HCT116 (cell line): ENCODE measurements at regions not wholly inside any gene's neighbourhood (a gene's known extent, or its start where the extent isn't known, plus 50 kb on each side); places are given as distances from the start of the nearest gene placed in this dataset.

Experiments used
- CBX3 ChIP-seq: IDR thresholded peaks from 2 replicates; pipeline ENCODE4 v1.6.1; 2012; ENCODE audit warnings: low read depth
- EGR1 ChIP-seq: IDR thresholded peaks from 2 replicates; pipeline ENCODE4 v1.6.1; 2012; ENCODE audit warnings: low read depth
- ELF1 ChIP-seq: IDR thresholded peaks from 2 replicates; pipeline ENCODE4 v1.6.1; 2012; ENCODE audit warnings: low read depth, borderline replicate concordance
- EZH2 ChIP-seq: fragments of 200-600 bp; sonication (generic); IDR thresholded peaks from 2 replicates; pipeline ENCODE4 v1.6.1; 2017; ENCODE audit warnings: antibody characterized with exemption, mixed run types
- EZH2phosphoT487 ChIP-seq: fragments of 200-600 bp; IDR thresholded peaks from 2 replicates; pipeline ENCODE4 v1.6.1; 2018; ENCODE audit warnings: antibody characterized with exemption, borderline replicate concordance
- JUND ChIP-seq: IDR thresholded peaks from 2 replicates; pipeline ENCODE4 v1.6.1; 2012
- POLR2A ChIP-seq: IDR thresholded peaks from 2 replicates; pipeline ENCODE4 v1.7.0; 2011; ENCODE audit warnings: borderline replicate concordance; ENCODE audit not compliant: insufficient read depth, insufficient read length; ENCODE audit errors: extremely low read depth
- POLR2AphosphoS5 ChIP-seq: IDR thresholded peaks from 2 replicates; pipeline ENCODE4 v1.6.1; 2011; ENCODE audit warnings: mild to moderate bottlenecking, low read depth, low read length, moderate library complexity
- SIN3A ChIP-seq: IDR thresholded peaks from 2 replicates; pipeline ENCODE4 v1.6.1; 2012; ENCODE audit warnings: low read depth
- YY1 ChIP-seq: IDR thresholded peaks from 2 replicates; pipeline ENCODE4 v1.6.1; 2011; ENCODE audit warnings: low read length, low read depth, moderate library complexity, mild to moderate bottlenecking; ENCODE audit not compliant: insufficient replicate concordance; ENCODE audit errors: extremely low read depth
- TF ChIP-seq, protein P1 (sequence below), 3 experiments: fragments of 200-600 bp in 1 of 3; sonication (generic) in 1 of 3; IDR thresholded peaks in 2 of 3; conservative IDR thresholded peaks in 1 of 3; 2 replicates each; pipeline ENCODE4 v1.5.1; 2012 to 2017; ENCODE audit warnings: low read depth in 2 of 3, low read length in 2 of 3, antibody characterized with exemption in 1 of 3, borderline replicate concordance in 1 of 3, control low read depth in 1 of 3, mild to moderate bottlenecking in 1 of 3, mixed read lengths in 1 of 3, mixed run types in 1 of 3, moderate library complexity in 1 of 3; ENCODE audit not compliant: insufficient read depth in 1 of 3
- TF ChIP-seq, protein P2 (sequence below): IDR thresholded peaks from 2 replicates; pipeline ENCODE4 v1.6.1; 2012
- TF ChIP-seq, protein P3 (sequence below): IDR thresholded peaks from 2 replicates; pipeline ENCODE4 v1.6.1; 2012; ENCODE audit warnings: low read depth
- TF ChIP-seq, protein P4 (sequence below): IDR thresholded peaks from 2 replicates; pipeline ENCODE4 v1.6.1; 2012

DNA sequence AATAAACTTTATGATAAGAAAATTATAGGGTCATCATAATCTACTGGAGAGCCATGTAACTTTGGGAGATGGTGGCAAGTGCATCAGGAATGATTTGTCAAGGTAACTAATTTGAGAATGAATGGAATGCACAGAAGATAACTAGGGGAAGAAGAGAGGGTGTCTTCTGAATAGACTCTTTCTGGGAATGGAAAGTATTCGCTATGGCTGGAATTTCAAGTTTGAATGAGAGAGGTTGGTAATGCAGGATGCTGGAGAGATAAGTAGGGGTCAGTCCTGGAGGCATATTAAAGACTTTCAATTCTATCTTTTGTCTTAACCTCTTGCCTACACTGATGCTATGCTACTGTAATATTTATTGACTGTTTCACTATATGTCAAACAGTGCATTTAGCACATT is 714.2 kb downstream of the CETN3 start:
- TF ChIP-seq EGR1: no peak
- TF ChIP-seq, protein P1, sequence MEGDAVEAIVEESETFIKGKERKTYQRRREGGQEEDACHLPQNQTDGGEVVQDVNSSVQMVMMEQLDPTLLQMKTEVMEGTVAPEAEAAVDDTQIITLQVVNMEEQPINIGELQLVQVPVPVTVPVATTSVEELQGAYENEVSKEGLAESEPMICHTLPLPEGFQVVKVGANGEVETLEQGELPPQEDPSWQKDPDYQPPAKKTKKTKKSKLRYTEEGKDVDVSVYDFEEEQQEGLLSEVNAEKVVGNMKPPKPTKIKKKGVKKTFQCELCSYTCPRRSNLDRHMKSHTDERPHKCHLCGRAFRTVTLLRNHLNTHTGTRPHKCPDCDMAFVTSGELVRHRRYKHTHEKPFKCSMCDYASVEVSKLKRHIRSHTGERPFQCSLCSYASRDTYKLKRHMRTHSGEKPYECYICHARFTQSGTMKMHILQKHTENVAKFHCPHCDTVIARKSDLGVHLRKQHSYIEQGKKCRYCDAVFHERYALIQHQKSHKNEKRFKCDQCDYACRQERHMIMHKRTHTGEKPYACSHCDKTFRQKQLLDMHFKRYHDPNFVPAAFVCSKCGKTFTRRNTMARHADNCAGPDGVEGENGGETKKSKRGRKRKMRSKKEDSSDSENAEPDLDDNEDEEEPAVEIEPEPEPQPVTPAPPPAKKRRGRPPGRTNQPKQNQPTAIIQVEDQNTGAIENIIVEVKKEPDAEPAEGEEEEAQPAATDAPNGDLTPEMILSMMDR (IDR thresholded peaks at IDR 0.05 in 2 of 3, conservative IDR thresholded peaks at IDR 0.05 in 1 of 3; ENCODE audit: borderline replicate concordance in 1 of 3, insufficient read depth in 1 of 3, low read depth in 2 of 3, low read length in 2 of 3): no peak
- no peak for TF ChIP-seq POLR2A
- TF ChIP-seq EZH2phosphoT487: no peak
- no peak for TF ChIP-seq EZH2
- TF ChIP-seq, protein P2, sequence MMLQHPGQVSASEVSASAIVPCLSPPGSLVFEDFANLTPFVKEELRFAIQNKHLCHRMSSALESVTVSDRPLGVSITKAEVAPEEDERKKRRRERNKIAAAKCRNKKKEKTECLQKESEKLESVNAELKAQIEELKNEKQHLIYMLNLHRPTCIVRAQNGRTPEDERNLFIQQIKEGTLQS: no peak
- TF ChIP-seq POLR2AphosphoS5: no peak
- TF ChIP-seq ELF1: no peak
- TF ChIP-seq CBX3: no peak
- TF ChIP-seq, protein P3, sequence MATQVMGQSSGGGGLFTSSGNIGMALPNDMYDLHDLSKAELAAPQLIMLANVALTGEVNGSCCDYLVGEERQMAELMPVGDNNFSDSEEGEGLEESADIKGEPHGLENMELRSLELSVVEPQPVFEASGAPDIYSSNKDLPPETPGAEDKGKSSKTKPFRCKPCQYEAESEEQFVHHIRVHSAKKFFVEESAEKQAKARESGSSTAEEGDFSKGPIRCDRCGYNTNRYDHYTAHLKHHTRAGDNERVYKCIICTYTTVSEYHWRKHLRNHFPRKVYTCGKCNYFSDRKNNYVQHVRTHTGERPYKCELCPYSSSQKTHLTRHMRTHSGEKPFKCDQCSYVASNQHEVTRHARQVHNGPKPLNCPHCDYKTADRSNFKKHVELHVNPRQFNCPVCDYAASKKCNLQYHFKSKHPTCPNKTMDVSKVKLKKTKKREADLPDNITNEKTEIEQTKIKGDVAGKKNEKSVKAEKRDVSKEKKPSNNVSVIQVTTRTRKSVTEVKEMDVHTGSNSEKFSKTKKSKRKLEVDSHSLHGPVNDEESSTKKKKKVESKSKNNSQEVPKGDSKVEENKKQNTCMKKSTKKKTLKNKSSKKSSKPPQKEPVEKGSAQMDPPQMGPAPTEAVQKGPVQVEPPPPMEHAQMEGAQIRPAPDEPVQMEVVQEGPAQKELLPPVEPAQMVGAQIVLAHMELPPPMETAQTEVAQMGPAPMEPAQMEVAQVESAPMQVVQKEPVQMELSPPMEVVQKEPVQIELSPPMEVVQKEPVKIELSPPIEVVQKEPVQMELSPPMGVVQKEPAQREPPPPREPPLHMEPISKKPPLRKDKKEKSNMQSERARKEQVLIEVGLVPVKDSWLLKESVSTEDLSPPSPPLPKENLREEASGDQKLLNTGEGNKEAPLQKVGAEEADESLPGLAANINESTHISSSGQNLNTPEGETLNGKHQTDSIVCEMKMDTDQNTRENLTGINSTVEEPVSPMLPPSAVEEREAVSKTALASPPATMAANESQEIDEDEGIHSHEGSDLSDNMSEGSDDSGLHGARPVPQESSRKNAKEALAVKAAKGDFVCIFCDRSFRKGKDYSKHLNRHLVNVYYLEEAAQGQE: no peak
- TF ChIP-seq YY1: no peak
- TF ChIP-seq SIN3A: no peak
- no peak for TF ChIP-seq JUND
- TF ChIP-seq, protein P4, sequence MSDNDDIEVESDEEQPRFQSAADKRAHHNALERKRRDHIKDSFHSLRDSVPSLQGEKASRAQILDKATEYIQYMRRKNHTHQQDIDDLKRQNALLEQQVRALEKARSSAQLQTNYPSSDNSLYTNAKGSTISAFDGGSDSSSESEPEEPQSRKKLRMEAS: no peak
